ENCODE measurements at regions not wholly inside any gene's neighbourhood (a gene's known extent, or its start where the extent isn't known, plus 50 kb on each side); places are given as distances from the start of the nearest gene placed in this dataset.
"Not testable (repeated sequence)": the region's sequence is repeated elsewhere in the genome, so short reads cannot be mapped to it uniquely, and the experiment has no call there.

DNA sequence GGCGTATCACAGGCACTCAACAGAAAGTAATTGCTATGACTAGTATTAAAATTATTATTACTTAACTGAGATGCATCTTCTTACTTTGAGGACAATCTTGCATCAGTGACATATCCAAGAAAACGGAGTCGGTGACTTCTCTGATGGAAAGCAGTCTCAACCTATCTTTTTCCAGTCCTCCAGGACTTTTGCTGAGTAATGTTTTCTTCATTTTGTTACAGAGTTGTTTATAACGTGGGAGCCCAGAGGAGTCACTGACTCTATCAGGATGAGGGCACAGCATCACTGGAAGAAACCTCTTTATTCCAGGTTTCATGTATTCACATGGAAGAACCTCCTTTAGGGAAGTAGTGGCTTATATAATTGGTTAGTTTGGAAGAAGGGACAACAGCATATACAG, 51.5 kb upstream of the MELK start:
- Histone ChIP-seq H3K36me3 (no peaks in the 10 kb centered on the region), H3K27ac (no peak overlapping the region), H3K4me1 (replicated peaks) (no peaks in the 10 kb centered on the region), H3K4me3 (no peak overlapping the region), H3K27me3 (replicated peaks; ENCODE audit: insufficient read depth) (no peaks in the 10 kb centered on the region), H3K9me3 (no peaks in the 10 kb centered on the region)
- 73% methylated on average over 4 of the region's 4 CpGs for WGBS
- no peak for DNase-seq (ENCODE audit: low spot score)
- intact Hi-C loops (cut with DNase I), result no loop called here
- TF ChIP-seq, protein P1, sequence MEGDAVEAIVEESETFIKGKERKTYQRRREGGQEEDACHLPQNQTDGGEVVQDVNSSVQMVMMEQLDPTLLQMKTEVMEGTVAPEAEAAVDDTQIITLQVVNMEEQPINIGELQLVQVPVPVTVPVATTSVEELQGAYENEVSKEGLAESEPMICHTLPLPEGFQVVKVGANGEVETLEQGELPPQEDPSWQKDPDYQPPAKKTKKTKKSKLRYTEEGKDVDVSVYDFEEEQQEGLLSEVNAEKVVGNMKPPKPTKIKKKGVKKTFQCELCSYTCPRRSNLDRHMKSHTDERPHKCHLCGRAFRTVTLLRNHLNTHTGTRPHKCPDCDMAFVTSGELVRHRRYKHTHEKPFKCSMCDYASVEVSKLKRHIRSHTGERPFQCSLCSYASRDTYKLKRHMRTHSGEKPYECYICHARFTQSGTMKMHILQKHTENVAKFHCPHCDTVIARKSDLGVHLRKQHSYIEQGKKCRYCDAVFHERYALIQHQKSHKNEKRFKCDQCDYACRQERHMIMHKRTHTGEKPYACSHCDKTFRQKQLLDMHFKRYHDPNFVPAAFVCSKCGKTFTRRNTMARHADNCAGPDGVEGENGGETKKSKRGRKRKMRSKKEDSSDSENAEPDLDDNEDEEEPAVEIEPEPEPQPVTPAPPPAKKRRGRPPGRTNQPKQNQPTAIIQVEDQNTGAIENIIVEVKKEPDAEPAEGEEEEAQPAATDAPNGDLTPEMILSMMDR (IDR thresholded peaks at IDR 0.05), result no peak
- TF ChIP-seq POLR2AphosphoS5 (IDR thresholded peaks at IDR 0.05), result no peak

DNA sequence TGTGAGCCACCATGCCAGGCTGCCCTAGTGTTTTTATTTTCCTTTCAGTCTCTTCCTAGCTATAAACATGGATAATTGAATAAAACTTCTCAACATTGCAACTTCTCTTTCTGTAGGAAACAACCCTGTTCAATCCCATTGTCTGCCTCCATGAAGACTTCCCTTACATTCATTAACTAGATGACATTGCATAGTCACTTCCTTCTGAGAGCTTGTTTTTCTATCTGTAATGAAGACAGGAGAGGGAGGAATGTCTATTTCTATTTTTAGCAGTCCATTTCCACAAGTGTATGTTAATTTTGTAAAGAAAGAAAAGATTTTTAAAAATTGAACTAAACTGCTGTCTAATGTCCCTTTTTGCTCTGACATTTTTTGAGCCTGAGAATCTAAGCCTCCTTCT, 55.6 kb upstream of the MELK start:
- TF ChIP-seq POLR2A (IDR thresholded peaks at IDR 0.05) (no peak), POLR2AphosphoS5 (IDR thresholded peaks at IDR 0.05) (no peak)
- TF ChIP-seq, protein P1 (IDR thresholded peaks at IDR 0.05), result no peak
- Histone ChIP-seq H3K4me1 (replicated peaks) (no peaks in the 10 kb centered on the region), H3K36me3 (no peaks in the 10 kb centered on the region), H3K27ac (no peak overlapping the region), H3K4me3 (no peak overlapping the region), H3K9me3 (no peaks in the 10 kb centered on the region), H3K27me3 (replicated peaks; ENCODE audit: insufficient read depth) (no peaks in the 10 kb centered on the region)
- intact Hi-C loops (cut with DNase I), result no loop called here
- DNase-seq (ENCODE audit: low spot score), result no peak

DNA sequence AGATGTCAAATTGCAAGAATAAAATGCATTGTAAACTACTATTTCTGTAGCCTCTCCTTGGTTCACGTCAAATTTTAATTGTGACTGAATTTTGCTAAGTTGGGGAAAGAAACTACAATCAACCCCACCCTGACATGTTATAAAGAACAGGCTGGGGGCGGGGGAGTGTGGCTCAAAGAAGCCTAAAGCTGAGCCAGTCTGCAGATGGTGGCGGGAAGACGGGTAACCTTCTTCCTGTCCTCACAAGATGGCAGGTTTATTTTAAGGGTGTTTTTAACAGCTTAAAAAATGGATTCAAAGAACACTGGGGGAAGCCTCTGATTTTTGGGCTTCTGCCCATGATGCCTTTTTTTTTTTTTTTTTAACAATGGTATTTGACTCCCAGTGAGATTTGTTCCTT, 68.5 kb upstream of the MELK start:
- no peak for DNase-seq (ENCODE audit: low spot score)
- no peak for TF ChIP-seq POLR2A (IDR thresholded peaks at IDR 0.05)
- TF ChIP-seq POLR2AphosphoS5 (IDR thresholded peaks at IDR 0.05), result no peak
- TF ChIP-seq, protein P1 (IDR thresholded peaks at IDR 0.05), result no peak
- 77% methylated on average over 4 of the region's 4 CpGs for WGBS
- Histone ChIP-seq H3K36me3 (no peaks in the 10 kb centered on the region), H3K4me1 (replicated peaks) (no peaks in the 10 kb centered on the region), H3K4me3 (no peak overlapping the region), H3K9me3 (no peaks in the 10 kb centered on the region), H3K27ac (no peak overlapping the region), H3K27me3 (replicated peaks; ENCODE audit: insufficient read depth) (no peaks in the 10 kb centered on the region)
- intact Hi-C loops (cut with DNase I), result no loop called here

DNA sequence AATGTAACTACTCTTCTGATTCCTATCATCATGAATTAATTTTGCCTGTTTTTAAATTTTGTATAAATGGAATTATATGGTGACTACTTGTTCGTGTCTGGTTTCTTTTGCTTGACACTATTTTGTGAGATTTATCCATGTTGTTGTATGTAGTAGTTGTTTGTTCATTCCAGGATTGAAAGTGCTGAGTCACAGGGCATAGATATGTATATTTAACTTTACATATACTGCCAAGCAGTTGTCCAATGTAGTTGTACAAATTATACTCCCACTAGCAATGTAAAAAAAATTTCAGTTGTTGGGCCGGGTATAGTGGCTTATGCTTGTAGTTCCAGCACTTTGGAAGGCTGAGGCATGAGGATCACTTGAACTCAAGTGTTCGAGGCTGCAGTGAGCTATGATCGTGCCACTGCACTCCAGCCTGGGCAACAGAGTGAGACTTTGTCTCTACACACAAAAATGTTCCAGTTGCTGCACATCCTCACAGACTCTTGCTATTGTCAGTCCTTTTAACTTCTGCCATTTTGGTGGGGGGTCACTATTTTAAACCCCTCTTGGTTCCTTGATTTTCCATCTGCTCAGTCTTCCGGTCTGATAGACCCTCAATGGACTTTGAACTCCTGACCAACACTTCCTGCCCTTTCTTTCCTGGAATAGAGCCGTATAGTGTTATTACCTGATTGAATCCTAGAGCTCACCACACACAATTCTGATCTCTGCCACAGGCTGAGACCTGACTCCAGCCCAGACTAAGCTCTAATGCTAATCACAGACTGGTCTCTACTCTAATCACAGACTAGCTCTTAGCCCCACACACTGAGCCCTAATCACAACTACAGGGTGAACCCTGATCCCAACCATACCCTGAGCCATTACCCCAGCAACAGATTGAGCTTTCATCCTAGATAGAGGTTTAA, 69.3 kb upstream of the MELK start:
- WGBS, result 86% methylated on average over 6 of the region's 6 CpGs
- Histone ChIP-seq H3K27me3 (replicated peaks; ENCODE audit: insufficient read depth) (no peaks in the 10 kb centered on the region), H3K27ac (no peak overlapping the region), H3K9me3 (no peaks in the 10 kb centered on the region), H3K4me3 (no peak overlapping the region), H3K36me3 (no peaks in the 10 kb centered on the region), H3K4me1 (replicated peaks) (no peaks in the 10 kb centered on the region)
- TF ChIP-seq, protein P1 (IDR thresholded peaks at IDR 0.05), result no peak
- no peak for TF ChIP-seq POLR2AphosphoS5 (IDR thresholded peaks at IDR 0.05)
- DNase-seq (ENCODE audit: low spot score), result no peak
- intact Hi-C loops (cut with DNase I), result no loop called here

DNA sequence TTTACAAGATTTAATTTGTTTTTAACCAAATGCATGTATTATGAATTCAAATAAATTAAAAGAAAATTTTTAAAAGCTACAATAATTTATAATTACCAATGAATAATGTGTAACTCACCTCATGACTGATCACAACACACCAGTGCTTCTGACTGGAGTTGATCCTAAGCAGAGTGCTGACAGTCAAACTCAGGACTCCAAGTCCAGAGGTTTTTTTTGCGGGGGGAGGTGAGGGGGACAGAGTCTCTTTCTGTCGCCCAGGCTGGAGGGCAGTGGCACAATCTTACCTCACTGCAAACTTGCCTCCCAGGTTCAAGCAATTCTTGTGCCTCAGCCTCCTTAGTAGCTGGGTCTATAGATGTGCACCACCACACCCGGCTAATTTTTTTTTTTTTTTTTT, 71.0 kb upstream of the MELK start:
- Histone ChIP-seq H3K9me3 (no peaks in the 10 kb centered on the region), H3K4me1 (replicated peaks) (no peaks in the 10 kb centered on the region), H3K4me3 (no peak overlapping the region), H3K36me3 (no peaks in the 10 kb centered on the region), H3K27me3 (replicated peaks; ENCODE audit: insufficient read depth) (no peaks in the 10 kb centered on the region), H3K27ac (no peak overlapping the region)
- TF ChIP-seq POLR2AphosphoS5 (IDR thresholded peaks at IDR 0.05), result no peak
- TF ChIP-seq POLR2A (IDR thresholded peaks at IDR 0.05), result no peak
- TF ChIP-seq, protein P1 (IDR thresholded peaks at IDR 0.05), result no peak
- intact Hi-C loops (cut with DNase I), result no loop called here
- DNase-seq (ENCODE audit: low spot score), result no peak
- WGBS, result 81% methylated on average over 3 of the region's 3 CpGs

DNA sequence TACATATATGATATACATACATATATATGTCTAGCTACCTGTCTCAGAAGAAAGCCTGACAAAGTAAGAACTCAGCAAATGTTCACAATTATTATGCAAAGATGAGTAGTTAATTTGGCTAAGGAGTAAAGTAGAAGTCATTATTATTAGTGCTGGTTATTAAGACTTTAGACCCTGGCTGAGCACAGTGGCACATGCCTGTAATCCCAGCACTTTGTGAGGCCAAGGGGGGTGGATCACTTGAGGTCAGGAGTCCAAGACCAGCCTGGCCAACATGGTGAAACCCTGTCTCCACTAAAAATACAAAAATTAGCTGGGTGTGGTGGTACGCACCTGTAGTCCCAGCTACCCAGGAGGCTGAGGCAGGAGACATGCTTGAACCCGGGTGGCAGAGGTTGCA, 71.8 kb upstream of the MELK start:
- 82% methylated on average over 2 of the region's 2 CpGs for WGBS
- not testable (repeated sequence) for DNase-seq (ENCODE audit: low spot score); H3K9me3 ChIP-seq

More for the DNA sequence above, 71.8 kb upstream of the MELK start:
- H3K36me3 ChIP-seq; intact Hi-C loops (cut with DNase I); H3K27ac ChIP-seq; H3K4me1 ChIP-seq (replicated peaks); H3K27me3 ChIP-seq (replicated peaks; ENCODE audit: insufficient read depth); H3K4me3 ChIP-seq: not testable (repeated sequence)
